Heart right ventricle (tissue), 16 donors: ENCODE measurements at regions not wholly inside any gene's neighbourhood (a gene's known extent, or its start where the extent isn't known, plus 50 kb on each side); places are given as distances from the start of the nearest gene placed in this dataset.

Experiments used
- ATAC-seq, 8 donors: fragments of 200-7000 bp; cut with Tn5 transposase; one replicate each; pipeline ENCODE4 v1.9.1; 2020; ENCODE audit warnings: mild to moderate bottlenecking in 8 of 8, moderate library complexity in 8 of 8, moderate number of reproducible peaks in 1 of 8
- DNase-seq, 2 donors: peaks; one replicate each; pipeline ENCODE4 v3.0.0-alpha.2; 2020
- H3K27ac ChIP-seq, 10 donors: fragments of 200-600 bp; sonication (generic) in 2 of 10; one replicate each; pipeline versions ENCODE4 v1.5.0 to v1.8.0; 2020 to 2022; ENCODE audit warnings: mild to moderate bottlenecking in 3 of 10
- H3K27me3 ChIP-seq, 7 donors: fragments of 200-600 bp; one replicate each; pipeline ENCODE4 v1.8.0; 2021 to 2022; ENCODE audit warnings: mild to moderate bottlenecking in 2 of 7
- H3K36me3 ChIP-seq, 9 donors: fragments of 200-600 bp; sonication (generic) in 1 of 9; one replicate each; pipeline versions ENCODE4 v1.5.0 to v1.8.0; 2020 to 2022; ENCODE audit warnings: mild to moderate bottlenecking in 2 of 9
- H3K4me1 ChIP-seq, 9 donors: fragments of 200-600 bp; sonication (generic) in 1 of 9; one replicate each; pipeline versions ENCODE4 v1.5.0 to v1.8.0; 2020 to 2022; ENCODE audit warnings: mild to moderate bottlenecking in 4 of 9
- H3K4me3 ChIP-seq, 10 donors: fragments of 200-600 bp; sonication (generic) in 2 of 10; one replicate each; pipeline versions ENCODE4 v1.5.0 to v1.8.0; 2020 to 2022; ENCODE audit warnings: mild to moderate bottlenecking in 7 of 10, moderate library complexity in 2 of 10
- H3K9me3 ChIP-seq, 11 donors: fragments of 200-600 bp in 10 of 11; sonication (generic) in 2 of 11; one replicate each; pipeline versions ENCODE4 v1.5.0 to v1.8.0; 2013 to 2022; ENCODE audit warnings: mild to moderate bottlenecking in 2 of 11, control low read depth in 1 of 11, moderate library complexity in 1 of 11
- WGBS, 2 donors: extraction: QIAGEN DNeasy Blood & Tissue Kit; methylation state at CpG; one replicate each; pipeline ENCODE4 v1.1.7; 2013; ENCODE audit warnings: inconsistent platforms in 1 of 2; 5-methylcytosine and 5-hydroxymethylcytosine counted together
- intact Hi-C, 10 donors: fragments of 100-400 bp; cut with DNase I; formaldehyde crosslinking; loops; one replicate each; pipeline versions ENCODE4 v1.11.1 to v1.14.2; 2022
- TF ChIP-seq, protein P1 (sequence below), 9 donors: fragments of 200-600 bp; sonication (generic) in 2 of 9; IDR thresholded peaks; one replicate each; pipeline versions ENCODE4 v1.5.0 to v1.8.0; 2021 to 2022; ENCODE audit warnings: antibody characterized with exemption in 9 of 9, mild to moderate bottlenecking in 5 of 9, moderate library complexity in 1 of 9
- donor health status: Arrhythmogenic right ventricular cardiomyopathy.
- donor health status: ischemic (EF 13 %, LVEDD 7.1; RV severe dilation, severe dysfunction).
- donor health status: healthy with polysubstance abuse.
- donor health status: DM: no; HTN: yes; CAD: no.
- donor health status: DM: no; HTN: no; CAD: no.
- donor health status: ischemic (EF 25% LVEDD 6.9; RV normal size, moderate dysfunction).
- donor health status: ischemic (EF 25% LVEDD 5.7; RV mildly dilated, moderate dysfunction).
- donor health status: healthy.
- donor health status: DM: yes; HTN: yes; CAD: no.
- donor health status: Ischemic cardiomyopathy.
- donor health status: ischemic (EF 35%, LVEDD 5.7; RV mildly dilated, moderate dysfunction).
- donor health status: nonischemic (EF 11% LVEDD 7.7; RV severe dilation, severe dysfunction).
- donor health status: DM: yes; HTN: yes; CAD: no.
- donor health status: PGD.
- donor health status: ischemic (EF 29% LVEDD 5.4; RV normal size, mild dysfunction).
- donor health status: nonischemic (EF 23%, LVEDD 6.1; RV moderate dilation, normal function).

DNA sequence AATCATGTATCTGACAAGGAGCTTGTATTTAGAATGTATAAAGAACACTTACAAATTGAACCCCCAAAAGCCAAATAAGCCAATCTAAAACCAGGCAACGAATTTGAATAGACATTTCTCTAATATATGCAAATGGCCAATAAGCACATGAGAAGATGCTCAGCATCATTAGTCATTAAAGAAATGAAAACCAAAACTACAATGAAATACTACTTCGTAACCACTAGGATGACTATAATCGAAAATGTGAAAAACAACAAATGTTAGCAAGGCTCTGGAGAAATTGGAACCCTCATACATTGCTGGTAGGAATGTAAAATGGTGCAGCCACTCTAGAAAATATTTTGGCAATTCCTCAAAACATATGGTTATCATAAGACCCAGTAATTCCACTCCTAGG is 105.8 kb upstream of the TOP1 start:
- H3K27ac ChIP-seq, result no peak overlapping the region
- WGBS, 2 donors, result 82% methylated on average over 3 of the region's 3 CpGs
- TF ChIP-seq, protein P1, sequence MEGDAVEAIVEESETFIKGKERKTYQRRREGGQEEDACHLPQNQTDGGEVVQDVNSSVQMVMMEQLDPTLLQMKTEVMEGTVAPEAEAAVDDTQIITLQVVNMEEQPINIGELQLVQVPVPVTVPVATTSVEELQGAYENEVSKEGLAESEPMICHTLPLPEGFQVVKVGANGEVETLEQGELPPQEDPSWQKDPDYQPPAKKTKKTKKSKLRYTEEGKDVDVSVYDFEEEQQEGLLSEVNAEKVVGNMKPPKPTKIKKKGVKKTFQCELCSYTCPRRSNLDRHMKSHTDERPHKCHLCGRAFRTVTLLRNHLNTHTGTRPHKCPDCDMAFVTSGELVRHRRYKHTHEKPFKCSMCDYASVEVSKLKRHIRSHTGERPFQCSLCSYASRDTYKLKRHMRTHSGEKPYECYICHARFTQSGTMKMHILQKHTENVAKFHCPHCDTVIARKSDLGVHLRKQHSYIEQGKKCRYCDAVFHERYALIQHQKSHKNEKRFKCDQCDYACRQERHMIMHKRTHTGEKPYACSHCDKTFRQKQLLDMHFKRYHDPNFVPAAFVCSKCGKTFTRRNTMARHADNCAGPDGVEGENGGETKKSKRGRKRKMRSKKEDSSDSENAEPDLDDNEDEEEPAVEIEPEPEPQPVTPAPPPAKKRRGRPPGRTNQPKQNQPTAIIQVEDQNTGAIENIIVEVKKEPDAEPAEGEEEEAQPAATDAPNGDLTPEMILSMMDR (IDR thresholded peaks at IDR 0.05), result no peak
- DNase-seq (no peak), ATAC-seq (no peak)
- H3K9me3 ChIP-seq, result no peaks in the 10 kb centered on the region
- no peaks in the 10 kb centered on the region for H3K4me1 ChIP-seq
- peaks cover 0 to 10% (median 0%) of the 10 kb centered on the region in 7 donors for H3K27me3 ChIP-seq
- no peaks in the 10 kb centered on the region for H3K36me3 ChIP-seq
- intact Hi-C loops, result no loop called here
- no peak overlapping the region for H3K4me3 ChIP-seq

DNA sequence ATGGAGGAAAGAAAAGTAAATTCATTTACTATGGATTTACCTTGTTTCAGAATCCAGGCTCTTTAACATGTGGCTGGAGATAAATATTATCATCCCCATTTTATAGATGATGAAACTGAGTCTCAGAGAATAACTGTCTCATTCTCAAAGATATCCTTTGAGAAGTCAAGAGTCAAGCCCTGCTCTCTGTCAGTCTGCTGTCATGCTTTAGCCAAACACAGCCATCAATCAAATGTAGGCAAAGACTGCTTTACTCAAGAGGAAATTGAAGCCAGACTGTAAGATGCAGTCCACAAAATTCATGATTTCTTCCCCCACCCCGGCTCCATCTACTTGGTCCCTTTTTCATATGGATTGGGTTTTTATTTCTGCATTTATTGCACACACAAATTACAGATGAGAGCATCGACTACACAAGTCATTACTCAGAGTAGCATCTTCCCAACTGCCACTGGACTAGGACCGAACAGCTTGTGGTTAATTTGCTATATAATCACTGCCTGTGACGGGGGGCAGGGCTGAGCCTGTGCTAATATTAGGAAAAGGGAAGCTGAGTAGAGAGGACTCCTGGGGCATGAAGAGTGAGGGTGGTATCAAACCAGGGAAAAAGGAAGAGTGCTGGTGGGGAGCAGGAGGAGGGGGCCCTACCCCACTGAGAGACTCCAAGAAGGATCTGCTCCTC is 102.7 kb upstream of the TOP1 start:
- H3K4me3 ChIP-seq, result no peak overlapping the region
- H3K9me3 ChIP-seq, result no peaks in the 10 kb centered on the region
- no peak overlapping the region for H3K27ac ChIP-seq
- no peaks in the 10 kb centered on the region for H3K36me3 ChIP-seq
- intact Hi-C loops, result no loop called here
- no peaks in the 10 kb centered on the region for H3K4me1 ChIP-seq
- no peak for ATAC-seq
- 64 to 78% methylated on average over 4 of the region's 4 CpGs for WGBS, 2 donors
- TF ChIP-seq, protein P1 (IDR thresholded peaks at IDR 0.05), result no peak
- peaks cover 0 to 10% (median 0%) of the 10 kb centered on the region in 7 donors for H3K27me3 ChIP-seq
- no peak for DNase-seq

DNA sequence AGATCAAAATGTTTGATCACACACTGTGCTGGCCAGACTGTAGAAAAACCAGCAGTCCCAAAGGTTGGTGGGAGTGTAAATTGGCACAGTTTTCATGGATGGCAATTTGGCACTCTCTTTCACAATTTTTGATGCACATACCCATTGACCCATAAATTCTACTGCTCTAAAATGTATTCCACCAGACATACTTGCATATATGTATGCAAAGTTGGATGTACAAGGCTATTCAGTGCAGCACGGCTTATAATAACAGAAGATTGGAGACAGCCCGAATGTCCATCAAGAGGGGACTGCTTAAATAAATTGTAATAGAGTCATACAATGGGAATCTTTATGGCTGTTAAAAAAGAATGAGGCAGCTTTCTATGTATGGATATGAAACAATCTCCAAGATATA is 101.7 kb upstream of the TOP1 start:
- DNase-seq (no peak), ATAC-seq (no peak)
- Histone ChIP-seq H3K4me3 (no peak overlapping the region), H3K4me1 (no peaks in the 10 kb centered on the region), H3K9me3 (no peaks in the 10 kb centered on the region), H3K27me3 (peaks cover 0 to 10% (median 0%) of the 10 kb centered on the region in 7 donors), H3K36me3 (no peaks in the 10 kb centered on the region), H3K27ac (no peak overlapping the region)
- WGBS, 2 donors, result 93 to 94% methylated on average over 2 of the region's 2 CpGs
- TF ChIP-seq, protein P1 (IDR thresholded peaks at IDR 0.05), result no peak
- intact Hi-C loops, result no loop called here

DNA sequence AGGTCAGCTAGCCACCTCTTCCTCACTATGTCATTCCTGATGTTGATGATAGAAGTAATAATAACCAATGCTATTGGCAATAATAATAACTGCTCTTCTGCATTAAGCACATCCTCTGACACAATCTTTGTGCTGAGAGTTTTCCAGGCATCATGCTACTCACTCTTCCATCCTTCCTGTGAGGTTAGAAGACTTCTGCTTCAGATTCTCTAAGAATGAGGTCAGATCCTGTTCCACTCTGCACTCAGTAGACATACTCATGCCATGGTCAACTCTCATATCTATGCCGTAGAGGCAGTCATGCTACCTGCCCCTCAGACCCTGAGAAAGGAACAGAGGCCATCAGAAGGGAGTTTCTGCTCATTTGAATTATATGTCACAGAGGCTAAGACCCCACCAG is 98.1 kb upstream of the TOP1 start:
- H3K4me3 ChIP-seq, result no peak overlapping the region
- intact Hi-C loops, result no loop called here
- no peaks in the 10 kb centered on the region for H3K9me3 ChIP-seq
- H3K4me1 ChIP-seq, result no peaks in the 10 kb centered on the region
- H3K27ac ChIP-seq, result no peak overlapping the region
- ATAC-seq (no peak), DNase-seq (no peak)
- H3K27me3 ChIP-seq, result peaks cover 0 to 4% (median 0%) of the 10 kb centered on the region in 7 donors
- 41 to 68% methylated on average over 1 of the region's 1 CpG for WGBS, 2 donors
- no peaks in the 10 kb centered on the region for H3K36me3 ChIP-seq
- TF ChIP-seq, protein P1 (IDR thresholded peaks at IDR 0.05), result no peak
